Muscle layer of colon (tissue), 2 donors: ENCODE measurements at regions not wholly inside any gene's neighbourhood (a gene's known extent, or its start where the extent isn't known, plus 50 kb on each side); places are given as distances from the start of the nearest gene placed in this dataset.

ENCODE experiments used
- H3K27ac ChIP-seq: one replicate; pipeline ENCODE4 v1.7.0; 2013; ENCODE audit warnings: low read depth, mild to moderate bottlenecking, low read length, moderate library complexity
- H3K27me3 ChIP-seq, 2 donors: one replicate each; pipeline ENCODE4 v1.7.0; 2013; ENCODE audit warnings: low read length in 2 of 2, mild to moderate bottlenecking in 2 of 2; ENCODE audit not compliant: insufficient read depth in 2 of 2, control insufficient read depth in 1 of 2
- H3K36me3 ChIP-seq: one replicate; pipeline ENCODE4 v1.7.0; 2013; ENCODE audit warnings: mild to moderate bottlenecking, low read length; ENCODE audit not compliant: insufficient read depth
- H3K4me1 ChIP-seq: one replicate; pipeline ENCODE4 v1.7.0; 2013; ENCODE audit warnings: mild to moderate bottlenecking, low read length; ENCODE audit not compliant: insufficient read depth
- H3K4me3 ChIP-seq, 2 donors: one replicate each; pipeline ENCODE4 v1.7.0; 2013; ENCODE audit warnings: low read length in 2 of 2, low read depth in 1 of 2, mild to moderate bottlenecking in 1 of 2, moderate library complexity in 1 of 2
- H3K9ac ChIP-seq: one replicate; pipeline ENCODE4 v1.7.0; 2013; ENCODE audit warnings: low read length
- H3K9me3 ChIP-seq: one replicate; pipeline ENCODE4 v1.7.0; 2013; ENCODE audit warnings: mild to moderate bottlenecking, low read length
- donor health status: abdominal sarcoma.
- donor health status: Adenocarcinoma of cecum.

GRCh38 chrX:68999931-69000330, 165.3 kb downstream of the PJA1 start:
- no peaks in the 10 kb centered on the region for H3K36me3 ChIP-seq
- H3K4me3 ChIP-seq, result no peak overlapping the region
- no peaks in the 10 kb centered on the region for H3K27me3 ChIP-seq
- peaks cover 25% of the 10 kb centered on the region for H3K4me1 ChIP-seq
- no peaks in the 10 kb centered on the region for H3K9me3 ChIP-seq
- H3K9ac ChIP-seq, result no peak overlapping the region
- no peak overlapping the region for H3K27ac ChIP-seq

- Histone ChIP-seq H3K27ac (no peak overlapping the region), H3K9ac (no peak overlapping the region)
Observed at GRCh38 chrX:68999356-68999755, 165.9 kb downstream of the PJA1 start.

DNA sequence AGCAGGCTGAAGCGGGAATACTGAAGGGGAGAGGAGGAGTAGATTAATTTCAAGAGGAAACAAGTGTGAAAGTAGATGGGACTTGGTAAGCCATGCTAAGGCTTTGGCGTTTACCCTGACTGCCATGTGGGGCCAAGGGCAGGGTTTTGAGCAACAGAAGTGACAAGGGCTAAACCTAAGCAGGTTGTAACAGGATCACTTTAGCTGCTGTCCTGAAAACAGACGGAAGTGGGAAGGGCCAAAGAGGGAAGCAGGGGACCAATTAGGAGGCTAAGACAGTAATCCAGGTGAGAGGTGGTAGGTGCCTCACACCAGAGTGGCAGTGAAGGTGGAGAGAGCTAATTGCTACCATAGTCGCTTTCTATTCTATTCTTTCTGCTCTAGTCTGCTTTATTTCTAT, 166.5 kb downstream of the PJA1 start:
- no peak overlapping the region for H3K4me3 ChIP-seq
- no peaks in the 10 kb centered on the region for H3K36me3 ChIP-seq
- peaks cover 27% of the 10 kb centered on the region for H3K4me1 ChIP-seq
- no peaks in the 10 kb centered on the region for H3K27me3 ChIP-seq
- H3K9me3 ChIP-seq, result no peaks in the 10 kb centered on the region
- H3K27ac ChIP-seq, result no peak overlapping the region
- H3K9ac ChIP-seq, result no peak overlapping the region

More at GRCh38 chrX:68999356-68999755, 165.9 kb downstream of the PJA1 start:
- no peaks in the 10 kb centered on the region for H3K9me3 ChIP-seq
- no peaks in the 10 kb centered on the region for H3K27me3 ChIP-seq
- peaks cover 27% of the 10 kb centered on the region for H3K4me1 ChIP-seq
- no peak overlapping the region for H3K4me3 ChIP-seq
- no peaks in the 10 kb centered on the region for H3K36me3 ChIP-seq

- no peak overlapping the region for H3K9ac ChIP-seq
- H3K27me3 ChIP-seq, result no peaks in the 10 kb centered on the region
- H3K27ac ChIP-seq, result no peak overlapping the region
Observed at GRCh38 chrX:68997911-68998310, 167.3 kb downstream of the PJA1 start.

DNA sequence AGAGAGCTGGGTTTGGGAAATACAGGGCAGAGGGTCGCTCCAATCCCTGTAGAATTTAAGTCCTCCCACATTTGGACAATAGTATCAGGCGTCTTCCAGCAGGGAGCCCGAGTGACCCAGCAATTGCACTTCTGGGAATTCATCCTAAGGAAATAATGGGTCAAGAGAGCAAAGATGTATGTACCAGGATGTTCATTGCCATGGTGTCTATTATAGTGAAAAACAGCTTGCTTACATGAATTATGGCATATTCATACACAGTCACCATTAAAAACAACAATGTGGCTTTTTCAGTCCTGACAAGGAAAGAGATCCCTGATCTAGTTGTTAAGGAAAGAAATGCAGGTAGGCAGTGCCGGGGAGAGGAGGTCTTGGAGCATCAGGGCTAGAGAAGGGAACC, 167.7 kb downstream of the PJA1 start:
- Histone ChIP-seq H3K36me3 (no peaks in the 10 kb centered on the region), H3K4me3 (no peak overlapping the region), H3K4me1 (peaks cover 27% of the 10 kb centered on the region), H3K27ac (no peak overlapping the region), H3K9me3 (no peaks in the 10 kb centered on the region), H3K9ac (no peak overlapping the region), H3K27me3 (no peaks in the 10 kb centered on the region)

More at GRCh38 chrX:68997911-68998310, 167.3 kb downstream of the PJA1 start:
- Histone ChIP-seq H3K9me3 (no peaks in the 10 kb centered on the region), H3K4me1 (peaks cover 27% of the 10 kb centered on the region), H3K36me3 (no peaks in the 10 kb centered on the region), H3K4me3 (no peak overlapping the region)

- Histone ChIP-seq H3K27me3 (no peaks in the 10 kb centered on the region), H3K4me3 (no peak overlapping the region), H3K27ac (peak overlapping the region; percentile 27)
Observed at GRCh38 chrX:68995780-68996551, 167.1 kb downstream of the EFNB1 start.

DNA sequence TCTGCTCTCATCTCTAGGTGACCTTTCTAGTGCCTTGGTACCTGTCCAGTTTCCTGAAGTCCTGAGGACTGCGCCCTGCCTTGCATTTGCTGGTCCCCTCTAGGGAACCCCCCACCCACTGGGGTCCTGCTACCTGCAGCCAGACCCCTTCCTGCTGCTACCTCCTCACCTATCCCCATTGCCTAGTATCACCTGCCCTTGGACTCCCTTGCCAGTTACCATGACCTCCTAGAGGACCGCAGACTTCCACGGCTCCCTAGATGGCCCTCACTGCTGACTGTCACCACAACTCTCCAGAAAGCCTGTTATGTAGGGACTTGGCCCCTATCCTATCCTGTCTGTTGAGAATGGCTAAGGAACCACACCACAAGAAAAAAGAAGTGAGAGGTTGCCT, 166.6 kb downstream of the EFNB1 start:
- Histone ChIP-seq H3K4me3 (no peak overlapping the region), H3K36me3 (no peaks in the 10 kb centered on the region), H3K9ac (no peak overlapping the region), H3K9me3 (no peaks in the 10 kb centered on the region), H3K4me1 (peaks cover 31% of the 10 kb centered on the region), H3K27ac (no peak overlapping the region), H3K27me3 (no peaks in the 10 kb centered on the region)

More at GRCh38 chrX:68995780-68996551, 167.1 kb downstream of the EFNB1 start:
- Histone ChIP-seq H3K36me3 (no peaks in the 10 kb centered on the region), H3K4me1 (peaks cover 27% of the 10 kb centered on the region), H3K9me3 (no peaks in the 10 kb centered on the region), H3K9ac (no peak overlapping the region)

GRCh38 chrX:68994891-68995255, 166.1 kb downstream of the EFNB1 start:
- no peak overlapping the region for H3K9ac ChIP-seq
- H3K27ac ChIP-seq, result no peak overlapping the region
- peaks cover 36% of the 10 kb centered on the region for H3K4me1 ChIP-seq
- H3K4me3 ChIP-seq, result no peak overlapping the region
- no peaks in the 10 kb centered on the region for H3K36me3 ChIP-seq
- H3K9me3 ChIP-seq, result no peaks in the 10 kb centered on the region
- H3K27me3 ChIP-seq, result no peaks in the 10 kb centered on the region

- no peaks in the 10 kb centered on the region for H3K36me3 ChIP-seq
- no peaks in the 10 kb centered on the region for H3K9me3 ChIP-seq
Observed at GRCh38 chrX:68994135-68994890, 165.5 kb downstream of the EFNB1 start.

DNA sequence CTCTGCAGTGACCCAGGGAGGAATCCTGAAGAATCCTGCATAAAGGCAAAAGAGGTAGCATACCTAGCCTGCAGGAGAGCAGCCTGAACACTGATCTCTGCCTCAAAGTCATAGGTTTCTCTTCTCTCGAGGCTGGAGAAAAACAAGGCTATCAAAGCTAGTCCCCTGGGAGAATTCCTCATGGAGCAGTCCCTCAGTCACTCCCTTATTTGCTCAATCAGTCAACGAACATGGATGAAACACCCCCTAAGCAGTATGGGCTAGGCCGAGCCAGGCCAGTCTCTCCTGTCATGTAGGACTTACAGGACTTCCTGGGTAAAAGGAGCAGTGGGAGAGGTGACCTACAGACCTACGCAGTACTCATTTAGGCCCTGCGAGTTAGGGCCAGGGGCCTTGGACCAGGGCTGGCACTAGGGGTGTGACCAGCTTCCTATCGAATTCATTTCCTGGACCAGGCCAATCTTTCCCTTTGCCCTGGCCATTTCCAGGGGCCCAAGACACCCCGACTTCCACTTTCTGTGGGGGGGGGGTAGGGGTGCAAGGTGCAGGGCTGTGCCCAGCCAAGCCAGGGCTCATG, 164.1 kb downstream of the EFNB1 start:
- H3K9me3 ChIP-seq, result no peaks in the 10 kb centered on the region
- H3K27me3 ChIP-seq, result no peaks in the 10 kb centered on the region
- H3K4me1 ChIP-seq, result peaks cover 42% of the 10 kb centered on the region
- no peak overlapping the region for H3K27ac ChIP-seq
- H3K9ac ChIP-seq, result no peak overlapping the region
- H3K4me3 ChIP-seq, result no peak overlapping the region
- no peaks in the 10 kb centered on the region for H3K36me3 ChIP-seq

More at GRCh38 chrX:68994135-68994890, 165.5 kb downstream of the EFNB1 start:
- Histone ChIP-seq H3K27ac (no peak overlapping the region), H3K4me3 (no peak overlapping the region), H3K4me1 (peaks cover 41% of the 10 kb centered on the region), H3K27me3 (no peaks in the 10 kb centered on the region), H3K9ac (no peak overlapping the region)

DNA sequence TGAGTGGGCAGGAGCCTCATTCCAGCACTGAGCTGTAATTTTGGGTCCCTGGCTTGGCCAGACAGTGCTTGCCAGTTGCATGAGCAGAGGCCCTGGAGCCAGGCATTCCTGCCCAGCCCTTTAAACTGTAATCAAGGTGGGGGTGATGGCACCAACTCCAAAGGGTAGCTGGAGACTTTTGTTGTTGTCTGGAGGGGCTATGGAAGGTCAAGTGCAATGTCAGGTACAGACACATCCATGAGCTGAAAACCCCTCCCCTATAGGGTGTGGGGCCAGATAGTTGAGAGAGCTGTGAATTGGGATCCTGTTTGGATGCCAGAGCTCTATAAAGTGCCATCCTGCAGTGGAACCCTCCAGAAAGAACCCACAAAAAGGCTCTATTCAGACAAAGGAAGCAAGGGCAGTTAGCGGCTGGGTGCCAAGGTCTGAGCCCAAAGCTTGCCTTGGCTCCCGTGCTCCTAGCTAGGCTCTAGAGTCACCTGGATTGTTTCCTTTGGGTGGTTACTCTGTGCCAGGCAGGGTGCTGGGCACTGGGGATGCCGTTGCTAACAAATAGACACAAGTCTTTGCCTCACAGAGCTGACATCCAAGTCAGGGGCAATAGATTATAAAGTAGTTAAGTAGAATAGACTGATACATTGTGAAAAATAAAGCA, 163.0 kb downstream of the EFNB1 start:
- Histone ChIP-seq H3K27ac (no peak overlapping the region), H3K4me3 (no peak overlapping the region), H3K27me3 (peaks cover 0 to 4% of the 10 kb centered on the region in 2 donors)

More for the DNA sequence above, 163.0 kb downstream of the EFNB1 start:
- Histone ChIP-seq H3K36me3 (no peaks in the 10 kb centered on the region), H3K4me1 (peaks cover 32% of the 10 kb centered on the region), H3K9me3 (no peaks in the 10 kb centered on the region), H3K9ac (no peak overlapping the region)
